ENCODE measurements at regions not wholly inside any gene's neighbourhood (a gene's known extent, or its start where the extent isn't known, plus 50 kb on each side); places are given as distances from the start of the nearest gene placed in this dataset.

DNA sequence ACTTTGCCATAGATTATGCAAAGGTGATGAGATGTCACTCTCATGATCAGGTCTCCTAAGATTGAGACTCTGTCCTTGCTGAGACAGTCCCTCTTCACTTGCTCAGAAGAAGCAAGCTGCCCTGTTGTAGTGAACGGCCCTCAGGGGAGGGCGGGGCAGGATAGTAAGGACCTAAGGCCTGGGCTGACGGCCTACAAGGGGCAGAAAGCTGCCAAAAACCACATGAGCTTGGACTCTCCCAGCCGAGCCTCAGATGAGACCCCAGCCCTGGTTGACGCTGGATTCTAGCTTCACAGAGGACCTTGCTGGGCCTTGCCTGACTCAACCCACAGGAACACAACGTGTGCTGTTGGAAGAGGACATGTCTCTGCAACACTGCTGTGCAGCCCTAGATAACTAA lies 1182.5 kb downstream of the TBC1D22A start:
- TF ChIP-seq FOXP2 (optimal IDR thresholded peaks at IDR 0.05; ENCODE audit: control extremely low read depth, extremely low read length, insufficient read depth): no peak
- no peak for TF ChIP-seq EZH2 (IDR thresholded peaks at IDR 0.05)
- no peak for TF ChIP-seq POLR2AphosphoS5 (IDR thresholded peaks at IDR 0.05; ENCODE audit: borderline replicate concordance, low read depth, low read length)
